ENCODE measurements at regions not wholly inside any gene's neighbourhood (a gene's known extent, or its start where the extent isn't known, plus 50 kb on each side); places are given as distances from the start of the nearest gene placed in this dataset.

DNA sequence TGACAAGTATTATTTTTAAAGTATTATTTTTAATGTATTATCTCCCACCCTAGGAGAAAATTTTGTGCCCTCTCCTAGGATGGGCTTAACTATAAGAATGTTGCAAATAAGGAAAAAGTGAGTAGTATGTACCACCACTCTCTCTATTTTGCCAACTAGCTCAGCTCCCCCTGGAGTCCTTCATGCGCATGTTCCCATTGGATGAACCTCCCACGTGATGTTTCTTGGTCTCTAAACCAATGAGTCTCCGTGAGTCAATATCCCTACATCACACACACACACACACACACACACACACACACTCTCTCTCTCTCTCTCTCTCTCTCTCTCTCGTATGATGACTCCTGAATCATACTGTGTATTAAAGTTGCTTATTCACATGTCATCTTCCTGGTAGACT is 129.7 kb upstream of the ZFP42 start:
- Histone ChIP-seq H3K4me1 (ENCODE audit: insufficient read depth, poor library complexity, severe bottlenecking) (no peaks in the 10 kb centered on the region), H3K4me3 (ENCODE audit: severe bottlenecking) (no peak overlapping the region), H3K27me3 (ENCODE audit: insufficient read depth, poor library complexity, severe bottlenecking) (no peaks in the 10 kb centered on the region), H3K27ac (ENCODE audit: poor library complexity, severe bottlenecking) (no peak overlapping the region), H3K36me3 (ENCODE audit: low read depth) (no peaks in the 10 kb centered on the region), H3K9me3 (ENCODE audit: severe bottlenecking) (no peaks in the 10 kb centered on the region)
- ATAC-seq (ENCODE audit: low read depth), result no peak
- TF ChIP-seq, protein P1, sequence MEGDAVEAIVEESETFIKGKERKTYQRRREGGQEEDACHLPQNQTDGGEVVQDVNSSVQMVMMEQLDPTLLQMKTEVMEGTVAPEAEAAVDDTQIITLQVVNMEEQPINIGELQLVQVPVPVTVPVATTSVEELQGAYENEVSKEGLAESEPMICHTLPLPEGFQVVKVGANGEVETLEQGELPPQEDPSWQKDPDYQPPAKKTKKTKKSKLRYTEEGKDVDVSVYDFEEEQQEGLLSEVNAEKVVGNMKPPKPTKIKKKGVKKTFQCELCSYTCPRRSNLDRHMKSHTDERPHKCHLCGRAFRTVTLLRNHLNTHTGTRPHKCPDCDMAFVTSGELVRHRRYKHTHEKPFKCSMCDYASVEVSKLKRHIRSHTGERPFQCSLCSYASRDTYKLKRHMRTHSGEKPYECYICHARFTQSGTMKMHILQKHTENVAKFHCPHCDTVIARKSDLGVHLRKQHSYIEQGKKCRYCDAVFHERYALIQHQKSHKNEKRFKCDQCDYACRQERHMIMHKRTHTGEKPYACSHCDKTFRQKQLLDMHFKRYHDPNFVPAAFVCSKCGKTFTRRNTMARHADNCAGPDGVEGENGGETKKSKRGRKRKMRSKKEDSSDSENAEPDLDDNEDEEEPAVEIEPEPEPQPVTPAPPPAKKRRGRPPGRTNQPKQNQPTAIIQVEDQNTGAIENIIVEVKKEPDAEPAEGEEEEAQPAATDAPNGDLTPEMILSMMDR (IDR thresholded peaks at IDR 0.05; ENCODE audit: poor library complexity, severe bottlenecking), result no peak
- DNase-seq (ENCODE audit: low spot score), result no peak

DNA sequence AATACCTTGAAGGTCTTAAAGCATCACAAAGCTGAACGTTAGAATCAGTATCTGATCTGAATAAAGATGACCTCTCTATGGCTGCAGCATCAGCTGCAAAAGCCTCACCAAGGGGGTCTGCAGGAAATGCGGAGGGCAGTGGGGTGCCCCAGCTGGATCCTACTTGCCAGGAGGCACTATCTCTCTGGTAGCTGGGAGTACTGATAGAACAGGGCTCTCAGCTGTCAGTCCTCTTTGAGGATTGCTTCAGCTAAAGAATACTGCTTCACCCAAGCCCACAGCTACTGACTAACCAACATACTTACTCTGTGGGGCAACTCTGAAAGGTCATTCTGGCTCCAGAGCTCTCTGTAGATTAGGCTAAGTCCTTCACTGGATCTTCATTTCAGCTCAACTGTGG is 112.5 kb upstream of the ZFP42 start:
- Histone ChIP-seq H3K9me3 (ENCODE audit: severe bottlenecking) (no peaks in the 10 kb centered on the region), H3K27ac (ENCODE audit: poor library complexity, severe bottlenecking) (no peak overlapping the region), H3K4me1 (ENCODE audit: insufficient read depth, poor library complexity, severe bottlenecking) (no peaks in the 10 kb centered on the region), H3K27me3 (ENCODE audit: insufficient read depth, poor library complexity, severe bottlenecking) (no peaks in the 10 kb centered on the region), H3K4me3 (ENCODE audit: severe bottlenecking) (no peak overlapping the region), H3K36me3 (ENCODE audit: low read depth) (no peaks in the 10 kb centered on the region)
- DNase-seq (ENCODE audit: low spot score), result no peak
- TF ChIP-seq, protein P1 (IDR thresholded peaks at IDR 0.05; ENCODE audit: poor library complexity, severe bottlenecking), result no peak
- no peak for ATAC-seq (ENCODE audit: low read depth)

DNA sequence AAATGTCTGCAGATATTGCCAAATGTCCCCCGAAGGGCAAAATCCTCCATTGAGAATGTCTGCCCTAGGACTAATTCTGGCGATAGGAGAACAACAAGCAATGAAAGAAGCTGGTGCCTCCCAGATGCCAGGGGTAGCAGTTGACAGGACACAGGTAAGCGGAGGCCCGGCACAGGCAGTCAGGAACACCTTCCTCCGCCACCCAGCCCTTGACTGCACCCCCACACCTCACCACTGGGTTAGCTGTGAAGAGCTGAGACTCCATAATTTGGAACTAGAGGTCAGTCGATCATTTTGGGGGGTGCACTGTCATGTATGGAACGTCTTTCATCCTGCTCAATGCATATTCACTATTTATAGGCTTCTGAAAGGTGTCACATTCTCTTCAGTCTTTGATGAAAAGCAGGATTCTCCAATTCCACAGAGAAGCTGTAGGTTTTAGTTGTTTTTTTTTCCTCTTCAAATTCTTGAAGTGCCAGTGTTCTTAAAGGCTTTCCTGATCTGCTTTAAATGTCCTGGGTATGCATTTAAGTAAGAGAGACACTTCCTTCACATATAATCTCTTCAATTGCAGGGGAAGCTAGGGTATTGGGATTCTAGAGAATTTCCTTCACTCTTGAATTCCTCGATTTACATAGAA is 111.6 kb upstream of the ZFP42 start:
- TF ChIP-seq, protein P1 (IDR thresholded peaks at IDR 0.05; ENCODE audit: poor library complexity, severe bottlenecking), result no peak
- H3K27ac ChIP-seq (ENCODE audit: poor library complexity, severe bottlenecking), result no peak overlapping the region
- H3K27me3 ChIP-seq (ENCODE audit: insufficient read depth, poor library complexity, severe bottlenecking), result no peaks in the 10 kb centered on the region
- no peak for DNase-seq (ENCODE audit: low spot score)
- H3K9me3 ChIP-seq (ENCODE audit: severe bottlenecking), result no peaks in the 10 kb centered on the region
- no peaks in the 10 kb centered on the region for H3K36me3 ChIP-seq (ENCODE audit: low read depth)
- no peaks in the 10 kb centered on the region for H3K4me1 ChIP-seq (ENCODE audit: insufficient read depth, poor library complexity, severe bottlenecking)
- ATAC-seq (ENCODE audit: low read depth), result no peak
- no peak overlapping the region for H3K4me3 ChIP-seq (ENCODE audit: severe bottlenecking)

DNA sequence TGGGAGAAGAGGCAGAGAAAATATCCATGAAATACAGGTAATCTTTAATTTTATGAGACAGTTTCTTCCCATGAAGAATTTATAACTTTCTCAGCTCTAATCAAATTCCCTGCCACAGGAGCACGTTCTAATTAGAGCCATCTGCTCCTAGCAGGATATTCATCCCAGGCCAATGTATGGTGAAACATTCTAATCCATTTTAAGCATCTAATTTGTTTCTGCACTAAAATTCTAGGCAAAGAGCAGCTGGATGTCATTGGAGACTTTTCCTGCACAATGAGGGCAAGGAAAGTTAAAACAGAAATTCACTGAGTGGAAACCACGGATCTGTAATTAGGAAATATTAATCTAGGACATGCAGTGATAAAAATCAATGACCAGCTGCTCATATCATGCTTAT is 107.7 kb upstream of the ZFP42 start:
- H3K27ac ChIP-seq (ENCODE audit: poor library complexity, severe bottlenecking), result no peak overlapping the region
- no peaks in the 10 kb centered on the region for H3K9me3 ChIP-seq (ENCODE audit: severe bottlenecking)
- no peak overlapping the region for H3K4me3 ChIP-seq (ENCODE audit: severe bottlenecking)
- TF ChIP-seq, protein P1 (IDR thresholded peaks at IDR 0.05; ENCODE audit: poor library complexity, severe bottlenecking), result no peak
- no peaks in the 10 kb centered on the region for H3K27me3 ChIP-seq (ENCODE audit: insufficient read depth, poor library complexity, severe bottlenecking)
- H3K36me3 ChIP-seq (ENCODE audit: low read depth), result no peaks in the 10 kb centered on the region
- H3K4me1 ChIP-seq (ENCODE audit: insufficient read depth, poor library complexity, severe bottlenecking), result no peaks in the 10 kb centered on the region
- no peak for ATAC-seq (ENCODE audit: low read depth)
- no peak for DNase-seq (ENCODE audit: low spot score)

DNA sequence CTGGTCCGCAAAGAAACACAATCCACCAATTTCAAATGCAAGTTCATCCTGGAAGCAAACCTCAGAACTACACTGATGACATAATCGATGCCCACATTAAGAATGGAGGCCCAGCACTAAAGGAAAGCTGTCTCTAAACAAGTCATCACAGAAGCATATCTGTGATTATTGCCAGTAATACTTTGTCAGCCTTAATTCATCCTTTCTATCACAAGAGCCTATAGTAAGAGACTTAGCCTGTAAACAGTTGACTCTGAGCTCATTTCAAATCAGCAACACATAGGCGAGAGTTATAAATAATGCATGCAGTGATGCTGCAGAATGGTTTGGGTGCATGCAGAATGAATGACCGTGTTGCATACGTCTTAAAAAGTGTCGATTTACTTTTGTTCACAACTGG is 105.9 kb upstream of the ZFP42 start:
- no peak for ATAC-seq (ENCODE audit: low read depth)
- Histone ChIP-seq H3K4me1 (ENCODE audit: insufficient read depth, poor library complexity, severe bottlenecking) (no peaks in the 10 kb centered on the region), H3K36me3 (ENCODE audit: low read depth) (no peaks in the 10 kb centered on the region), H3K9me3 (ENCODE audit: severe bottlenecking) (no peaks in the 10 kb centered on the region), H3K27me3 (ENCODE audit: insufficient read depth, poor library complexity, severe bottlenecking) (no peaks in the 10 kb centered on the region), H3K27ac (ENCODE audit: poor library complexity, severe bottlenecking) (no peak overlapping the region), H3K4me3 (ENCODE audit: severe bottlenecking) (no peak overlapping the region)
- DNase-seq (ENCODE audit: low spot score), result no peak
- TF ChIP-seq, protein P1 (IDR thresholded peaks at IDR 0.05; ENCODE audit: poor library complexity, severe bottlenecking), result no peak

Data from RWPE2 (cell line).